HFFc6 (cell line): ENCODE measurements at regions not wholly inside any gene's neighbourhood (a gene's known extent, or its start where the extent isn't known, plus 50 kb on each side); places are given as distances from the start of the nearest gene placed in this dataset.

Experiments used
- DNase-seq: peaks from one replicate; pipeline ENCODE4 v3.0.0-alpha.2; 2018
- H3K27ac Mint-ChIP-seq: 2 replicates; pipeline ENCODE4 v1.8.0; 2020; ENCODE audit warnings: mild to moderate bottlenecking, mixed read lengths
- H3K27me3 Mint-ChIP-seq: 2 replicates; pipeline ENCODE4 v1.8.0; 2021; ENCODE audit warnings: mild to moderate bottlenecking, moderate library complexity, mixed read lengths; ENCODE audit not compliant: insufficient read depth
- H3K36me3 Mint-ChIP-seq: 2 replicates; pipeline ENCODE4 v1.8.0; 2021; ENCODE audit warnings: low read depth, mixed read lengths
- H3K4me1 Mint-ChIP-seq: 2 replicates; pipeline ENCODE4 v1.8.0; 2020; ENCODE audit warnings: low read depth, mixed read lengths
- H3K4me3 Mint-ChIP-seq: 2 replicates; pipeline ENCODE4 v1.8.0; 2020; ENCODE audit warnings: mild to moderate bottlenecking, moderate library complexity, mixed read lengths
- H3K9me3 Mint-ChIP-seq: 2 replicates; pipeline ENCODE4 v1.8.0; 2020; ENCODE audit warnings: mild to moderate bottlenecking, mixed read lengths
- TF ChIP-seq, protein P1 (sequence below): fragments of 200-600 bp; sonication (generic); IDR thresholded peaks from 2 replicates; pipeline ENCODE4 v1.5.0; 2021; ENCODE audit warnings: antibody characterized with exemption, mild to moderate bottlenecking

DNA sequence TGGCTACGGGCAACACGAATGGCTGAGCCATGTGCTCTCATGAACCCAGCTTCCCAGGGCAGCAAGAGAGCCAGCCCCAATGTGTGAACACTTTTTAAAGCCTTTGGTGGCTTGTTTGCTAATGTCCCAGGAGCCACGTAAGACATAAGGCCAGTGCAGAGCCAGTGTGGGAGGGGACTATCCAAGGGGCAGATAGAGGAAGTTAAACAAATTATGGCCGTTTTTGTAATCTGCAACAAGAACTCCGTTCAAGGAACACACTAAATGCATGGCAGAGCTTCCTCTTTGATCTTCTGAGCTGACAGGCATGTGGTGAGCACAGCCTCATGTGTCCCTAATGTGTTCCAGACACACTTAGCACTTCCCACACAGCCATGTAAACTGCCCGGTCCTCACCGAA, 133.3 kb downstream of the TEX36 start:
- H3K36me3 Mint-ChIP-seq, result no peaks in the 10 kb centered on the region
- no peak overlapping the region for H3K4me3 Mint-ChIP-seq
- no peak for DNase-seq
- H3K9me3 Mint-ChIP-seq, result no peaks in the 10 kb centered on the region
- H3K27ac Mint-ChIP-seq, result no peak overlapping the region
- TF ChIP-seq, protein P1, sequence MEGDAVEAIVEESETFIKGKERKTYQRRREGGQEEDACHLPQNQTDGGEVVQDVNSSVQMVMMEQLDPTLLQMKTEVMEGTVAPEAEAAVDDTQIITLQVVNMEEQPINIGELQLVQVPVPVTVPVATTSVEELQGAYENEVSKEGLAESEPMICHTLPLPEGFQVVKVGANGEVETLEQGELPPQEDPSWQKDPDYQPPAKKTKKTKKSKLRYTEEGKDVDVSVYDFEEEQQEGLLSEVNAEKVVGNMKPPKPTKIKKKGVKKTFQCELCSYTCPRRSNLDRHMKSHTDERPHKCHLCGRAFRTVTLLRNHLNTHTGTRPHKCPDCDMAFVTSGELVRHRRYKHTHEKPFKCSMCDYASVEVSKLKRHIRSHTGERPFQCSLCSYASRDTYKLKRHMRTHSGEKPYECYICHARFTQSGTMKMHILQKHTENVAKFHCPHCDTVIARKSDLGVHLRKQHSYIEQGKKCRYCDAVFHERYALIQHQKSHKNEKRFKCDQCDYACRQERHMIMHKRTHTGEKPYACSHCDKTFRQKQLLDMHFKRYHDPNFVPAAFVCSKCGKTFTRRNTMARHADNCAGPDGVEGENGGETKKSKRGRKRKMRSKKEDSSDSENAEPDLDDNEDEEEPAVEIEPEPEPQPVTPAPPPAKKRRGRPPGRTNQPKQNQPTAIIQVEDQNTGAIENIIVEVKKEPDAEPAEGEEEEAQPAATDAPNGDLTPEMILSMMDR, result no peak
- H3K27me3 Mint-ChIP-seq, result peaks cover 21% of the 10 kb centered on the region
- H3K4me1 Mint-ChIP-seq, result peaks cover 6% of the 10 kb centered on the region; the same call in 1 of the 2 replicates

DNA sequence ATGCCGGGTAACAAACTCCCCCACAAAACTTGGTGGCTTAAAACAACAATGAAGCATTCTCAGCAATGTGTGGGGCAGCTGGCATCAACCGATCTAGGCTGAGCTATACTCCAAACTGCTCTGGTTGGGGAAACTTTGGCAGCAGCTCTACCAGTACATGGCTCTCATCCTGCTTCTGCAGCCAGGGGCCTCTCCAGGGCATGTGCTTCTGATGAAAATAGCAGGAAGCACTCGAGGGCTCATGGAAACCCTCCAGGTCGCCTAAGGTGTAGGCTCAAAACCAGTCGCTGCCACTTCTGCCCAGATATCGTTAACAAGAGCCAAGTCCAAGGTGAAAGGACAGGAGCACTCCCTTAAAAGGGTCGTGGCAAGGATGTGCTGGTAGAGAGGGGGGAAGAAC, 134.1 kb downstream of the TEX36 start:
- H3K9me3 Mint-ChIP-seq, result no peaks in the 10 kb centered on the region
- H3K4me1 Mint-ChIP-seq, result peaks cover 6% of the 10 kb centered on the region; the same call in 1 of the 2 replicates
- peaks cover 22% of the 10 kb centered on the region for H3K27me3 Mint-ChIP-seq
- H3K36me3 Mint-ChIP-seq, result no peaks in the 10 kb centered on the region
- TF ChIP-seq, protein P1, result no peak
- no peak overlapping the region for H3K27ac Mint-ChIP-seq
- H3K4me3 Mint-ChIP-seq, result no peak overlapping the region
- no peak for DNase-seq

DNA sequence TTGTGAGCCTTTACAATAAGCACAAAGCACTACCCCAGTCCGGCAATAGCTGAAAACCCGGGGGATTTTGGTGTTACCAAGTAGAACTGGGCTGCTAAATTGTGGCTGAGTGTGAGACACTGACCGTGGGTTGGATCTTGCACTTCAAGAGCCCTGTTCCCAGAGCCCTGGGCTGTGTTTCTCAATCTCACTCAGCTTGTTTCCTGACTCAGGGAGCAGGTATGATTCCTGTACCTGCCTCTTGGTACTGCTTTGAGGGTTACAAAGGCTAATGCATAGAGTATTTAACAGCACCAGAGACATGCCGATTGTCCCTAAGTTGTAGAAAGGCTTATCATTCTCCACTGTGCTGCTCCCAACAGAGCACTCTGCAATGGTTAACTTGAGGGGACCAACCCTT, 134.6 kb downstream of the TEX36 start:
- Mint-ChIP-seq H3K9me3 (no peaks in the 10 kb centered on the region), H3K36me3 (no peaks in the 10 kb centered on the region), H3K27ac (no peak overlapping the region), H3K4me3 (no peak overlapping the region), H3K27me3 (peaks cover 26% of the 10 kb centered on the region), H3K4me1 (peaks cover 6% of the 10 kb centered on the region; the same call in 1 of the 2 replicates)
- DNase-seq, result no peak
- TF ChIP-seq, protein P1, result no peak

DNA sequence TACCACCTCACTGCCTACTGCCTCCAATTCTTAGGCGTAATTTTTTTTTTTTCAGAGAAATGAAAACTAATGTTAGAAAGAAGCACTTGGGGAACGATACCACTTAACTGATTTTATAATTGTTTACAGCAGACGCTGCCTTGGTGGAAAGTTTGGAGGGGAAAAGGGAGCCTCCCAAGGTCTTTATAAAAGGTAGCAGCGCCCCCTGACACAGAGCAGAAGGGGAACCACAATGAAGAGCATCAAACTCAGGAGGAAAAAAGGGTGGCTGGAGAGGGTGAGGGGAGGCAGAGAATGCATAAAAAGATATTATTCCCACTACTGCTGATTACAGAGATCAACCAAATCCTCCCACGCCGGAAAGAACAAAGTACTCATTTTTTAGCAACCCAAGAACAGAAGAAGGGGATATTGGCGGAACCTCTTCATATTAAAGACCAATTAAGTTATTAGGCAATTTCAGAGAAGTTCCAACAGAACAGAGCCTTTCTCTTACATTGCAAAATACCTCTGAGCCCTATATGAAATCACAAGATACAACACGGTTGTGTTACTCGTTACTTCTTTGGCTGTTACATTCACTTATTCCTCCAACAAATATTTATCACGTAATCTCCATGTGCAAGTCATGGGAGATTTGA, 135.8 kb downstream of the TEX36 start:
- H3K9me3 Mint-ChIP-seq, result no peaks in the 10 kb centered on the region
- no peak for DNase-seq
- peaks cover 26% of the 10 kb centered on the region for H3K27me3 Mint-ChIP-seq
- TF ChIP-seq, protein P1, result no peak
- H3K4me3 Mint-ChIP-seq, result no peak overlapping the region
- no peaks in the 10 kb centered on the region for H3K36me3 Mint-ChIP-seq
- peaks cover 6% of the 10 kb centered on the region; the same call in 1 of the 2 replicates for H3K4me1 Mint-ChIP-seq
- no peak overlapping the region for H3K27ac Mint-ChIP-seq

DNA sequence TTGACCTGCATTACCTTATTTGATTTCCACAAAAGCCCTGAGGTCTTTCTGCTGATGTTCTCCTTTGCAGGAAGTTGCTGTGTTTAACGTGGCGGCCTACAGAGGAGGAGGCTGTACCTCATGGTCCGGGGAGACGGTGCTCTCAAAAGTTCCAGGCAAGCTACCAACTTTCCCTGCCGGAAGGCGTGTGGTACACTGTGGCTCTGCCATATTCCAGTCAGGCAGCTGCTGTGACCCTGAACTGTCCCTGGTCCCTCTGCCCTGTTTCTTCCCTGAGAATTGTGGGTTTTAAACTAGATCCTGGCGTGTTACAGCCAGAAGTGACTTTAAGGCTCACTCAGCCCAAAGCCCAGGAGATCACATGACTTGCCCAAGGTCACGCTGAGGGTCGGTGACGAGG, 139.2 kb downstream of the TEX36 start:
- H3K4me1 Mint-ChIP-seq, result no peaks in the 10 kb centered on the region
- TF ChIP-seq, protein P1, result no peak
- no peak overlapping the region for H3K27ac Mint-ChIP-seq
- no peak for DNase-seq
- peaks cover 30% of the 10 kb centered on the region for H3K27me3 Mint-ChIP-seq
- H3K9me3 Mint-ChIP-seq, result no peaks in the 10 kb centered on the region
- H3K36me3 Mint-ChIP-seq, result no peaks in the 10 kb centered on the region
- no peak overlapping the region for H3K4me3 Mint-ChIP-seq
